Anterior cingulate cortex (tissue), 58 donors: ENCODE measurements at regions not wholly inside any gene's neighbourhood (a gene's known extent, or its start where the extent isn't known, plus 50 kb on each side); places are given as distances from the start of the nearest gene placed in this dataset.

Experiments
- DNase-seq, 58 donors: peaks; one replicate each; lab custom pipeline; 2025; lab: John Stamatoyannopoulos, UW

GRCh38 chr1:217315346-217315745 is 315.5 kb downstream of the GPATCH2 start:
- DNase-seq: no peak

GRCh38 chr1:217313096-217313495 is 317.8 kb downstream of the GPATCH2 start:
- no peak for DNase-seq

- peak in 2 of 58 donors; percentile 0 to 6 for DNase-seq
These were observed 319.1 kb downstream of the GPATCH2 start for GRCh38 chr1:217311766-217312165.

GRCh38 chr1:217311269-217311668 is 319.6 kb downstream of the GPATCH2 start:
- DNase-seq: no peak

GRCh38 chr1:217281332-217281731 is 349.6 kb downstream of the GPATCH2 start:
- no peak for DNase-seq

- no peak for DNase-seq
These were observed 355.1 kb downstream of the GPATCH2 start for GRCh38 chr1:217275655-217276398.

- DNase-seq: no peak
These were observed 355.8 kb downstream of the GPATCH2 start for GRCh38 chr1:217274927-217275654.

GRCh38 chr1:217274416-217274815 is 356.5 kb downstream of the GPATCH2 start:
- DNase-seq: no peak

GRCh38 chr1:217273866-217274265 is 357.0 kb downstream of the GPATCH2 start:
- no peak for DNase-seq

GRCh38 chr1:217272385-217272784 is 358.5 kb downstream of the GPATCH2 start:
- no peak for DNase-seq

GRCh38 chr1:217270101-217270500 is 360.8 kb downstream of the GPATCH2 start:
- no peak for DNase-seq

- no peak for DNase-seq
These were observed 362.8 kb downstream of the GPATCH2 start for GRCh38 chr1:217268058-217268457.

- DNase-seq: no peak
These were observed 369.3 kb downstream of the GPATCH2 start for GRCh38 chr1:217261636-217262035.

- no peak for DNase-seq
These were observed 370.2 kb downstream of the GPATCH2 start for GRCh38 chr1:217260676-217261075.

GRCh38 chr1:217253985-217254384 is 376.9 kb downstream of the GPATCH2 start:
- DNase-seq: no peak

- DNase-seq: no peak
These were observed 377.5 kb downstream of the GPATCH2 start for GRCh38 chr1:217253351-217253750.

GRCh38 chr1:217251121-217251520 is 379.8 kb downstream of the GPATCH2 start:
- DNase-seq: no peak

- DNase-seq: no peak
These were observed 381.0 kb downstream of the GPATCH2 start for GRCh38 chr1:217249857-217250256.

- no peak for DNase-seq
These were observed 385.9 kb downstream of the GPATCH2 start for GRCh38 chr1:217244971-217245370.

- no peak for DNase-seq
These were observed 390.2 kb downstream of the GPATCH2 start for GRCh38 chr1:217240656-217241055.

- no peak for DNase-seq
These were observed 391.9 kb downstream of the GPATCH2 start for GRCh38 chr1:217238945-217239344.

- DNase-seq: no peak
These were observed 400.5 kb downstream of the GPATCH2 start for GRCh38 chr1:217230412-217230811.
